KMS-11 (cell line): ENCODE measurements at regions not wholly inside any gene's neighbourhood (a gene's known extent, or its start where the extent isn't known, plus 50 kb on each side); places are given as distances from the start of the nearest gene placed in this dataset.

Source experiments
- H2AFZ ChIP-seq: fragments of 200-600 bp; sonication (generic); 2 replicates; pipeline ENCODE4 v1.6.1; 2016; ENCODE audit warnings: antibody characterized with exemption, mixed run types, low read depth
- H3K27ac ChIP-seq: fragments of 200-600 bp; sonication (generic); 2 replicates; pipeline ENCODE4 v1.6.1; 2016; ENCODE audit warnings: mild to moderate bottlenecking, mixed run types
- H3K27me3 ChIP-seq: fragments of 200-600 bp; sonication (generic); 2 replicates; pipeline ENCODE4 v1.6.1; 2017; ENCODE audit warnings: mild to moderate bottlenecking, low read depth, mixed run types, moderate library complexity; ENCODE audit not compliant: insufficient read depth
- H3K36me3 ChIP-seq: fragments of 200-600 bp; sonication (generic); 2 replicates; pipeline ENCODE4 v1.6.1; 2017; ENCODE audit warnings: mild to moderate bottlenecking, mixed run types; ENCODE audit not compliant: insufficient read depth
- H3K4me1 ChIP-seq: fragments of 200-600 bp; sonication (generic); 2 replicates; pipeline ENCODE4 v1.6.1; 2016; ENCODE audit warnings: mild to moderate bottlenecking, low read depth, mixed run types; ENCODE audit not compliant: poor library complexity, severe bottlenecking
- H3K4me2 ChIP-seq: fragments of 200-600 bp; sonication (generic); 2 replicates; pipeline ENCODE4 v1.7.0; 2016; ENCODE audit warnings: mild to moderate bottlenecking, mixed run types
- H3K4me3 ChIP-seq: fragments of 200-600 bp; sonication (generic); IDR thresholded peaks from 2 replicates; pipeline ENCODE4 v1.6.1; 2017; ENCODE audit warnings: low read depth, low read length, mixed read lengths; ENCODE audit not compliant: insufficient read depth
- H3K79me2 ChIP-seq: fragments of 200-600 bp; sonication (generic); 2 replicates; pipeline ENCODE4 v1.6.1; 2016; ENCODE audit warnings: low read depth, mixed run types; ENCODE audit not compliant: insufficient read depth
- H3K9ac ChIP-seq: fragments of 200-600 bp; sonication (generic); 2 replicates; pipeline ENCODE4 v1.6.1; 2016; ENCODE audit warnings: mild to moderate bottlenecking, mixed run types
- H4K20me1 ChIP-seq: fragments of 200-600 bp; sonication (generic); 2 replicates; pipeline ENCODE4 v1.6.1; 2016; ENCODE audit warnings: mild to moderate bottlenecking, mixed run types; ENCODE audit not compliant: insufficient read depth
- CTCF ChIP-seq: fragments of 200-600 bp; sonication (generic); conservative IDR thresholded peaks from 2 replicates; pipeline ENCODE4 v1.6.1; 2017; ENCODE audit warnings: low read depth, mild to moderate bottlenecking, antibody characterized with exemption, low read length, moderate library complexity, mixed read lengths

- H4K20me1 ChIP-seq: no peaks in the 10 kb centered on the region
- H3K4me1 ChIP-seq: no peaks in the 10 kb centered on the region
- no peak overlapping the region for H2AFZ ChIP-seq
- no peak overlapping the region for H3K4me3 ChIP-seq
- H3K4me2 ChIP-seq: no peak overlapping the region
- H3K79me2 ChIP-seq: no peaks in the 10 kb centered on the region
- H3K27ac ChIP-seq: no peak overlapping the region
- no peaks in the 10 kb centered on the region for H3K27me3 ChIP-seq
- no peaks in the 10 kb centered on the region for H3K36me3 ChIP-seq
- H3K9ac ChIP-seq: no peak overlapping the region
- no peak for TF ChIP-seq CTCF
Measured at GRCh38 chr10:8726084-8726778, 671.7 kb downstream of the GATA3 start.

GRCh38 chr10:8726779-8727084, 672.2 kb downstream of the GATA3 start:
- no peak overlapping the region for H3K4me2 ChIP-seq
- H3K79me2 ChIP-seq: no peaks in the 10 kb centered on the region
- H3K27ac ChIP-seq: no peak overlapping the region
- no peak overlapping the region for H3K9ac ChIP-seq
- H3K27me3 ChIP-seq: no peaks in the 10 kb centered on the region
- H4K20me1 ChIP-seq: no peaks in the 10 kb centered on the region
- no peaks in the 10 kb centered on the region for H3K36me3 ChIP-seq
- no peaks in the 10 kb centered on the region for H3K4me1 ChIP-seq
- no peak for TF ChIP-seq CTCF
- H2AFZ ChIP-seq: no peak overlapping the region
- no peak overlapping the region for H3K4me3 ChIP-seq

- no peak overlapping the region for H3K4me2 ChIP-seq
- TF ChIP-seq CTCF: no peak
- no peaks in the 10 kb centered on the region for H3K27me3 ChIP-seq
- no peak overlapping the region for H3K4me3 ChIP-seq
- no peaks in the 10 kb centered on the region for H3K36me3 ChIP-seq
- no peak overlapping the region for H2AFZ ChIP-seq
- H3K27ac ChIP-seq: no peak overlapping the region
- H3K4me1 ChIP-seq: no peaks in the 10 kb centered on the region
- H4K20me1 ChIP-seq: no peaks in the 10 kb centered on the region
- no peaks in the 10 kb centered on the region for H3K79me2 ChIP-seq
- no peak overlapping the region for H3K9ac ChIP-seq
Measured at GRCh38 chr10:8731121-8732095, 676.9 kb downstream of the GATA3 start.

- no peak overlapping the region for H3K9ac ChIP-seq
- H3K4me3 ChIP-seq: no peak overlapping the region
- H3K4me2 ChIP-seq: no peak overlapping the region
- H3K36me3 ChIP-seq: no peaks in the 10 kb centered on the region
- no peak overlapping the region for H3K27ac ChIP-seq
- H4K20me1 ChIP-seq: no peaks in the 10 kb centered on the region
- H2AFZ ChIP-seq: no peak overlapping the region
- no peaks in the 10 kb centered on the region for H3K27me3 ChIP-seq
- no peak for TF ChIP-seq CTCF
- H3K4me1 ChIP-seq: no peaks in the 10 kb centered on the region
- no peaks in the 10 kb centered on the region for H3K79me2 ChIP-seq
Measured at GRCh38 chr10:8738987-8739386, 684.5 kb downstream of the GATA3 start.
